ENCODE measurements at regions not wholly inside any gene's neighbourhood (a gene's known extent, or its start where the extent isn't known, plus 50 kb on each side); places are given as distances from the start of the nearest gene placed in this dataset.

DNA sequence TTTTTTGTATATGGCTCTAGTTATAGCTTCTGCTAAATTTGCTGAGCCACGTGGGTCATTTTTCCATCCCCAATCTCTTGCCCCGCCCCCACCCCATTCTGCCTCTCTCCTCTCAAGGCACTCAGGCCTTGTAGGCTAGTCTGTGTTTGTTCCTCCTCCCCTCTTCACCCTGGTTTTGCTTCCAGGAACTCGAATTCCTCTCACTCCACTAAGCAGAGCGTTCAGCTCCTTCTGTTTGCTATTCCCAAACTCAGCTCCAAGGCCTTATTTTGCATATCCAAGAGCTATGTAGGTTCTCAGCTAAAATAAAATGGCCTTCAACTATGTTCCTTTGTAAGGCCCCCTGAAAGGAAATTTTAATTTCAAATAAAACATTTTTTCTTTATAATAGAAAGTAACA is 1293.7 kb downstream of the EPHA7 start:
- TF ChIP-seq, protein P1, sequence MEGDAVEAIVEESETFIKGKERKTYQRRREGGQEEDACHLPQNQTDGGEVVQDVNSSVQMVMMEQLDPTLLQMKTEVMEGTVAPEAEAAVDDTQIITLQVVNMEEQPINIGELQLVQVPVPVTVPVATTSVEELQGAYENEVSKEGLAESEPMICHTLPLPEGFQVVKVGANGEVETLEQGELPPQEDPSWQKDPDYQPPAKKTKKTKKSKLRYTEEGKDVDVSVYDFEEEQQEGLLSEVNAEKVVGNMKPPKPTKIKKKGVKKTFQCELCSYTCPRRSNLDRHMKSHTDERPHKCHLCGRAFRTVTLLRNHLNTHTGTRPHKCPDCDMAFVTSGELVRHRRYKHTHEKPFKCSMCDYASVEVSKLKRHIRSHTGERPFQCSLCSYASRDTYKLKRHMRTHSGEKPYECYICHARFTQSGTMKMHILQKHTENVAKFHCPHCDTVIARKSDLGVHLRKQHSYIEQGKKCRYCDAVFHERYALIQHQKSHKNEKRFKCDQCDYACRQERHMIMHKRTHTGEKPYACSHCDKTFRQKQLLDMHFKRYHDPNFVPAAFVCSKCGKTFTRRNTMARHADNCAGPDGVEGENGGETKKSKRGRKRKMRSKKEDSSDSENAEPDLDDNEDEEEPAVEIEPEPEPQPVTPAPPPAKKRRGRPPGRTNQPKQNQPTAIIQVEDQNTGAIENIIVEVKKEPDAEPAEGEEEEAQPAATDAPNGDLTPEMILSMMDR (IDR thresholded peaks at IDR 0.05; ENCODE audit: low read depth, low read length), result no peak
- TF ChIP-seq EZH2phosphoT487 (IDR thresholded peaks at IDR 0.05; ENCODE audit: low read depth), result no peak

All from OCI-LY3 (cell line).